H9 (cell line): ENCODE measurements at regions not wholly inside any gene's neighbourhood (a gene's known extent, or its start where the extent isn't known, plus 50 kb on each side); places are given as distances from the start of the nearest gene placed in this dataset.

Experiments
- DNase-seq: peaks from one replicate; pipeline ENCODE4 v3.0.0-alpha.2; 2017
- H2AFZ ChIP-seq: one replicate; pipeline ENCODE4 v1.6.1; 2013; ENCODE audit warnings: mild to moderate bottlenecking, low read length, control low read depth, moderate library complexity
- H2AK5ac ChIP-seq: 2 replicates; pipeline ENCODE4 v1.6.1; 2013; ENCODE audit warnings: low read length, control low read depth, mixed read lengths; ENCODE audit not compliant: insufficient read length
- H2BK120ac ChIP-seq: one replicate; pipeline ENCODE4 v1.6.1; 2013; ENCODE audit warnings: low read depth, mild to moderate bottlenecking, low read length, control low read depth, inconsistent platforms; ENCODE audit not compliant: poor library complexity, severe bottlenecking
- H2BK12ac ChIP-seq: 2 replicates; pipeline ENCODE4 v1.6.1; 2013; ENCODE audit warnings: low read length, control low read depth, mixed read lengths, low read depth; ENCODE audit not compliant: insufficient read length
- H2BK15ac ChIP-seq: 2 replicates; pipeline ENCODE4 v1.6.1; 2013; ENCODE audit warnings: low read depth, low read length, control low read depth
- H2BK20ac ChIP-seq: one replicate; pipeline ENCODE4 v1.6.1; 2013; ENCODE audit warnings: low read depth, mild to moderate bottlenecking, low read length, control low read depth, inconsistent platforms; ENCODE audit not compliant: poor library complexity, severe bottlenecking
- H2BK5ac ChIP-seq: 2 replicates; pipeline ENCODE4 v1.6.1; 2013; ENCODE audit warnings: low read length, control low read depth, mixed read lengths; ENCODE audit not compliant: insufficient read length
- H3K14ac ChIP-seq: 2 replicates; pipeline ENCODE4 v1.6.1; 2013; ENCODE audit warnings: low read length, control low read depth; ENCODE audit not compliant: insufficient read depth
- H3K18ac ChIP-seq: 2 replicates; pipeline ENCODE4 v1.6.1; 2013; ENCODE audit warnings: low read depth, mild to moderate bottlenecking, mixed read lengths, low read length, control low read depth; ENCODE audit not compliant: insufficient read length
- H3K23ac ChIP-seq: 2 replicates; pipeline ENCODE4 v1.6.1; 2013; ENCODE audit warnings: low read length, control low read depth, mixed read lengths, low read depth; ENCODE audit not compliant: insufficient read length
- H3K23me2 ChIP-seq: 2 replicates; pipeline ENCODE4 v1.6.1; 2013; ENCODE audit warnings: low read depth, mild to moderate bottlenecking, mixed read lengths, low read length, control low read depth; ENCODE audit not compliant: insufficient read length, poor library complexity, severe bottlenecking
- H3K27ac ChIP-seq: 2 replicates; pipeline ENCODE4 v1.5.1; 2013; ENCODE audit warnings: low read length, control low read depth, mixed read lengths, low read depth; ENCODE audit not compliant: insufficient read length
- H3K27me3 ChIP-seq: 2 replicates; pipeline ENCODE4 v1.6.1; 2013; ENCODE audit warnings: low read length, control low read depth, inconsistent platforms; ENCODE audit not compliant: insufficient read depth
- H3K4ac ChIP-seq: 2 replicates; pipeline ENCODE4 v1.6.1; 2013; ENCODE audit warnings: low read depth, mild to moderate bottlenecking, control low read depth, inconsistent platforms, low read length, moderate library complexity
- H3K4me1 ChIP-seq: 2 replicates; pipeline ENCODE4 v1.6.1; 2013; ENCODE audit warnings: low read length, control low read depth, inconsistent platforms; ENCODE audit not compliant: insufficient read depth
- H3K4me2 ChIP-seq: 2 replicates; pipeline ENCODE4 v1.6.1; 2013; ENCODE audit warnings: low read length, control low read depth, mixed read lengths; ENCODE audit not compliant: insufficient read length, insufficient read depth
- H3K56ac ChIP-seq: 2 replicates; pipeline ENCODE4 v1.6.1; 2013; ENCODE audit warnings: low read depth, mild to moderate bottlenecking, mixed read lengths, low read length, control low read depth; ENCODE audit not compliant: insufficient read length
- H3K79me1 ChIP-seq: 2 replicates; pipeline ENCODE4 v1.6.1; 2013; ENCODE audit warnings: low read depth, mild to moderate bottlenecking, moderate library complexity, low read length, control low read depth, inconsistent platforms; ENCODE audit not compliant: insufficient read depth, poor library complexity, severe bottlenecking
- H3K79me2 ChIP-seq: 2 replicates; pipeline ENCODE4 v1.6.1; 2013; ENCODE audit warnings: low read length, control low read depth, inconsistent platforms; ENCODE audit not compliant: insufficient read depth
- H3K9ac ChIP-seq: 2 replicates; pipeline ENCODE4 v1.6.1; 2013; ENCODE audit warnings: low read length, control low read depth, mixed read lengths; ENCODE audit not compliant: insufficient read length; ENCODE audit errors: extremely low read depth
- H3K9me3 ChIP-seq: one replicate; pipeline ENCODE4 v1.6.1; 2013; ENCODE audit warnings: low read depth, low read length, inconsistent platforms; ENCODE audit not compliant: control insufficient read depth
- H3T11ph ChIP-seq: one replicate; pipeline ENCODE4 v1.6.1; 2013; ENCODE audit warnings: mild to moderate bottlenecking, low read length, control low read depth, inconsistent platforms
- H4K20me1 ChIP-seq: one replicate; pipeline ENCODE4 v1.6.1; 2013; ENCODE audit not compliant: control insufficient read depth, insufficient read length, insufficient read depth
- H4K5ac ChIP-seq: 2 replicates; pipeline ENCODE4 v1.6.1; 2013; ENCODE audit warnings: low read depth, mild to moderate bottlenecking, mixed read lengths, low read length, control low read depth; ENCODE audit not compliant: insufficient read length
- H4K8ac ChIP-seq: replicated peaks from 2 replicates; pipeline ENCODE4 v1.6.1; 2013; ENCODE audit warnings: low read length, control low read depth, mixed read lengths, low read depth; ENCODE audit not compliant: insufficient read length
- H4K91ac ChIP-seq: 2 replicates; pipeline ENCODE4 v1.6.1; 2013; ENCODE audit warnings: low read depth, mild to moderate bottlenecking, moderate library complexity, mixed read lengths, low read length, control low read depth; ENCODE audit not compliant: insufficient read length
- H3K27ac Mint-ChIP-seq, 3 experiments: 2 replicates in 2 of 3; 3 replicates in 1 of 3; pipeline ENCODE4 v1.8.0; 2020 to 2021; ENCODE audit warnings: mixed read lengths in 3 of 3, mild to moderate bottlenecking in 1 of 3, moderate library complexity in 1 of 3
- H3K27me3 Mint-ChIP-seq: 2 replicates; pipeline ENCODE4 v1.8.0; 2021; ENCODE audit warnings: low read depth, mild to moderate bottlenecking, moderate library complexity, mixed read lengths
- H3K36me3 Mint-ChIP-seq, 3 experiments: 2 replicates in 2 of 3; 3 replicates in 1 of 3; pipeline ENCODE4 v1.8.0; 2020 to 2021; ENCODE audit warnings: low read depth in 3 of 3, mixed read lengths in 3 of 3; ENCODE audit not compliant: insufficient read depth in 1 of 3
- H3K4me1 Mint-ChIP-seq, 2 experiments: 2 replicates each; pipeline ENCODE4 v1.8.0; 2020; ENCODE audit warnings: mixed read lengths in 2 of 2
- H3K4me3 Mint-ChIP-seq, 2 experiments: 2 replicates in 1 of 2; 3 replicates in 1 of 2; pipeline ENCODE4 v1.8.0; 2020 to 2021; ENCODE audit warnings: mild to moderate bottlenecking in 2 of 2, mixed read lengths in 2 of 2, moderate library complexity in 1 of 2
- H3K9me3 Mint-ChIP-seq, 2 experiments: 2 replicates in 1 of 2; 3 replicates in 1 of 2; pipeline ENCODE4 v1.8.0; 2020; ENCODE audit warnings: mild to moderate bottlenecking in 2 of 2, mixed read lengths in 2 of 2, moderate library complexity in 1 of 2
- CTCF ChIP-seq: fragments of 200-600 bp; sonication (generic); conservative IDR thresholded peaks from 3 replicates; pipeline ENCODE4 v1.8.0; 2021; ENCODE audit warnings: antibody characterized with exemption, mild to moderate bottlenecking
- WGBS: extraction: QIAGEN DNeasy Blood & Tissue Kit; methylation state at CpG from one replicate; pipeline ENCODE4 v1.1.7; 2013; ENCODE audit warnings: missing lambda C conversion rate, low lambda C conversion rate, mixed read lengths; ENCODE audit not compliant: insufficient read length; ENCODE audit errors: extremely low coverage; 5-methylcytosine and 5-hydroxymethylcytosine counted together

GRCh38 chr6:81413306-81413705 is 339.2 kb downstream of the TENT5A start:
- no peak overlapping the region for H3K23ac ChIP-seq
- H2AFZ ChIP-seq = no peak overlapping the region
- H4K5ac ChIP-seq = no peak overlapping the region
- H3K27me3 ChIP-seq = no peaks in the 10 kb centered on the region
- TF ChIP-seq CTCF = no peak
- Mint-ChIP-seq H3K27ac (no peak overlapping the region), H3K9me3 (peaks cover 0 to 1% of the 10 kb centered on the region in 2 experiments; a peak in 2 of 5 replicates), H3K4me3 (no peak overlapping the region), H3K36me3 (no peaks in the 10 kb centered on the region), H3K4me1 (no peaks in the 10 kb centered on the region), H3K27me3 (no peaks in the 10 kb centered on the region)
- H3K56ac ChIP-seq = no peak overlapping the region
- H3K27ac ChIP-seq = no peak overlapping the region
- no peaks in the 10 kb centered on the region for H3K79me2 ChIP-seq
- no peak overlapping the region for H3K9ac ChIP-seq
- H2AK5ac ChIP-seq = no peak overlapping the region
- H3K4me1 ChIP-seq = no peaks in the 10 kb centered on the region
- no peak overlapping the region for H3T11ph ChIP-seq
- no peak overlapping the region for H4K8ac ChIP-seq
- no peak overlapping the region for H3K18ac ChIP-seq
- H3K79me1 ChIP-seq = no peaks in the 10 kb centered on the region
- no peak overlapping the region for H2BK120ac ChIP-seq
- no peak for DNase-seq
- no peak overlapping the region for H2BK20ac ChIP-seq
- WGBS = no CpG with 5 or more reads among the region's 4 CpGs
- no peaks in the 10 kb centered on the region for H4K20me1 ChIP-seq
- no peak overlapping the region for H2BK15ac ChIP-seq
- no peak overlapping the region for H2BK5ac ChIP-seq
- H3K4me2 ChIP-seq = no peak overlapping the region
- H3K4ac ChIP-seq = no peak overlapping the region
- no peaks in the 10 kb centered on the region for H3K23me2 ChIP-seq
- no peak overlapping the region for H3K14ac ChIP-seq
- H2BK12ac ChIP-seq = no peak overlapping the region
- no peaks in the 10 kb centered on the region for H3K9me3 ChIP-seq
- H4K91ac ChIP-seq = no peak overlapping the region
